Epithelial cell of proximal tubule (primary cell): ENCODE measurements at regions not wholly inside any gene's neighbourhood (a gene's known extent, or its start where the extent isn't known, plus 50 kb on each side); places are given as distances from the start of the nearest gene placed in this dataset.

Experiments used
- DNase-seq: peaks from one replicate; pipeline ENCODE4 v3.0.0-alpha.2; 2011; ENCODE audit warnings: low read depth
- H3K4me3 ChIP-seq: 2 replicates; pipeline ENCODE4 v1.5.1; 2011; ENCODE audit warnings: low read depth, mild to moderate bottlenecking, low read length
- TF ChIP-seq, protein P1 (sequence below): conservative IDR thresholded peaks from 2 replicates; pipeline ENCODE4 v1.5.1; 2012; ENCODE audit warnings: low read depth, mild to moderate bottlenecking, low read length

DNA sequence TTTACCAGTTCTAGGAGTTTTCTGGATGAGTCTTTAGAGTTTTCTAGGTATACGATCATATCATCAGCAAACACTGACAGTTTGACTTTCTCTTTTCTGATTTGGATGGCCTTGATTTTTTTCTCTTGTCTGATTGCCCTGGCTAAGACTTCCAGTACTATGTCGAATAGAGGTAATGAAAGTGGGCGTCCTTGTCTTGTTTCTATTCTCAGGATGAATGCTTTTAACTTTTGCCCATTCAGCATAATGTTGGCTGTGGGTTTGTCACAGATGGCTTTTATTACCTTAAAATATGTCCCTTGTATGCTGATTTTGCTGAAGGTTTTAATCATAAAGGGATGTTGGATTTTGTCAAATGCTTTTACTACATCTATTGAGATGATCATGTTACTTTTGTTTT lies 223.2 kb upstream of the COBL start:
- TF ChIP-seq, protein P1, sequence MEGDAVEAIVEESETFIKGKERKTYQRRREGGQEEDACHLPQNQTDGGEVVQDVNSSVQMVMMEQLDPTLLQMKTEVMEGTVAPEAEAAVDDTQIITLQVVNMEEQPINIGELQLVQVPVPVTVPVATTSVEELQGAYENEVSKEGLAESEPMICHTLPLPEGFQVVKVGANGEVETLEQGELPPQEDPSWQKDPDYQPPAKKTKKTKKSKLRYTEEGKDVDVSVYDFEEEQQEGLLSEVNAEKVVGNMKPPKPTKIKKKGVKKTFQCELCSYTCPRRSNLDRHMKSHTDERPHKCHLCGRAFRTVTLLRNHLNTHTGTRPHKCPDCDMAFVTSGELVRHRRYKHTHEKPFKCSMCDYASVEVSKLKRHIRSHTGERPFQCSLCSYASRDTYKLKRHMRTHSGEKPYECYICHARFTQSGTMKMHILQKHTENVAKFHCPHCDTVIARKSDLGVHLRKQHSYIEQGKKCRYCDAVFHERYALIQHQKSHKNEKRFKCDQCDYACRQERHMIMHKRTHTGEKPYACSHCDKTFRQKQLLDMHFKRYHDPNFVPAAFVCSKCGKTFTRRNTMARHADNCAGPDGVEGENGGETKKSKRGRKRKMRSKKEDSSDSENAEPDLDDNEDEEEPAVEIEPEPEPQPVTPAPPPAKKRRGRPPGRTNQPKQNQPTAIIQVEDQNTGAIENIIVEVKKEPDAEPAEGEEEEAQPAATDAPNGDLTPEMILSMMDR, result no peak
- DNase-seq, result no peak
- no peak overlapping the region for H3K4me3 ChIP-seq

GRCh38 chr7:51528172-51528571 lies 211.6 kb upstream of the COBL start:
- H3K4me3 ChIP-seq, result no peak overlapping the region
- TF ChIP-seq, protein P1, result no peak
- no peak for DNase-seq

DNA sequence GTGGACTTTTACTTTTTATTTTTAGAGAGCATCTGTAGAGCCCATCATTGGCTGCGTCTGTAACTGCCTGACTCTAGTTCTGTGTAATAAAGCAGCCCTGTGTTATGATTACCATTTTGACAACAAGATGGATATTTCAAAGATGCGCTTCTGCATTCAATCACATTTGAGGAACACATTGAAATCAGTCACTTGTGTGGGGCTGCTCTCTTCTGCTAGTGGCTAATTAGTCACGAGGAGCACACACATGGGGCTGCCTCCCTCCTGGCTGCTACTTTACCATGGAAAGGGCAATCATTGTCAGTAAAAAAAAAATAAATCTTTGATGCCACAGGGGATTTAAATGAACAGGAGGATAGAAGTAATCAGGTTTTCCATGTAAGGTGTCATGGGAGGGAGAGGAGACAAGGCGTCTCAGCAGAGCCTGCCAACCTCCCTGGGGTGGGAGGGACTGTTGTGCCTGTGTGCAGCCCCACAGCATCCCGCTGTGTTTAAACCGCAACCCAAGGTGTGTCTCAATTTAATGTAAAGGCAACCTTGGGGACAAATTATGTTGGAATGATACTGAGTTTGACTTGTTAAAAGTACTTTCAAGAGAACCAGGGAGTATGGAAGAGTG lies 205.2 kb upstream of the COBL start:
- no peak for DNase-seq
- H3K4me3 ChIP-seq, result no peak overlapping the region
- TF ChIP-seq, protein P1, result no peak

- H3K4me3 ChIP-seq, result no peak overlapping the region
- TF ChIP-seq, protein P1, result no peak
- DNase-seq, result no peak
Observed at GRCh38 chr7:51521054-51521453, 204.4 kb upstream of the COBL start.

DNA sequence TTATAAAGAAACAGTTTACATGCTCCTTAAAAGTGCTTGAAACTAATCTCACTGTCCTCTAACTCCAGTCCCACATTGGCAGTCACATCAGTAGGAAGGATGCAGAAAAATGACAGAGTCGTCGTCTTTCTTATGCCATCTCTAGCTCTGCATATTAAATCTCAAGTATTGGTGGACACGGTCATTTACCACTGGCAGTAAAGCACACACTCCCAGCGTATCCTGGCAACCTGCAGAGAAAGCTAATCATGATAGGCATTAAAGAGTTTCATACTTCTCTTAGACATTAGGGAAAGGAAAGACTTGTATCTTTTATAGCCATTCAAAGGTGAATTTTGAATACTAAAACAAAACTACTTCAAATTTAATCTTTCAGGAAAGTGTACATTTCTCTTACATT lies 202.0 kb upstream of the COBL start:
- no peak for DNase-seq

DNA sequence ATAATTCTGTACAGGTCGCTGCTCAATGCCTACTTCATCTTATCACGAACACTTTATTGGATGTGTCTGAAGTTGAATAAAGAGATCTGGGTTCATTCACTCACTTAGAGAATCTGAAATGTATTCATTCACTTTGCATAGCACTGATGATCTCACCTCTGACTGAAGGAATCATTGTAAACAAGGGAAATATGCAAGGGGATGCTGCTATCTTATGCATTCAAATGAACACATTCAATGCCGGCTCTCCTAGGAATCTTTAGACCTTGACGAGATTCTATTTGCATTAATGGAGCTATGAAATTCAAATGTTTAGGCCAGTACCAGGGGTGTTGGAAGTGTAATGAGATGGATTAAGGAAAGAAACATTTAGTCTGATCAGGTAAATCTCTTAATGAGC lies 200.6 kb upstream of the COBL start:
- no peak overlapping the region for H3K4me3 ChIP-seq
- TF ChIP-seq, protein P1, result no peak
- no peak for DNase-seq

More for the DNA sequence above, 202.0 kb upstream of the COBL start:
- H3K4me3 ChIP-seq, result no peak overlapping the region
- TF ChIP-seq, protein P1, result no peak

GRCh38 chr7:51501620-51502019 lies 185.0 kb upstream of the COBL start:
- TF ChIP-seq, protein P1, result no peak
- no peak for DNase-seq
- no peak overlapping the region for H3K4me3 ChIP-seq
